Activated naive CD4-positive, alpha-beta T cell treated with anti-CD3 and anti-CD28 coated beads for 36 hours (primary cell): ENCODE measurements at regions not wholly inside any gene's neighbourhood (a gene's known extent, or its start where the extent isn't known, plus 50 kb on each side); places are given as distances from the start of the nearest gene placed in this dataset.

ENCODE experiments used
- CTCF ChIA-PET: fragments of 350-600 bp; sonication (Branson Sonifier 250); formaldehyde crosslinking; loops from one replicate; lab custom pipeline; 2021; ENCODE audit warnings: antibody characterized with exemption; lab: Charles Lee
- DNase-seq: peaks from one replicate; pipeline ENCODE4 v3.0.0-alpha.2; 2020
- H3K27ac Mint-ChIP-seq: one replicate; pipeline ENCODE4 v1.8.0; 2021; ENCODE audit warnings: mild to moderate bottlenecking, mixed read lengths
- H3K27me3 Mint-ChIP-seq: one replicate; pipeline ENCODE4 v1.8.0; 2021; ENCODE audit warnings: low read depth, mixed read lengths
- H3K36me3 Mint-ChIP-seq: one replicate; pipeline ENCODE4 v1.8.0; 2021; ENCODE audit warnings: low read depth, mixed read lengths
- H3K4me1 Mint-ChIP-seq: one replicate; pipeline ENCODE4 v1.8.0; 2021; ENCODE audit warnings: low read depth, mixed read lengths
- H3K4me3 Mint-ChIP-seq: one replicate; pipeline ENCODE4 v1.8.0; 2021; ENCODE audit warnings: mild to moderate bottlenecking, moderate library complexity, mixed read lengths
- H3K9me3 Mint-ChIP-seq: one replicate; pipeline ENCODE4 v1.8.0; 2021; ENCODE audit warnings: mixed read lengths
- intact Hi-C: fragments of 100-400 bp; cut with micrococcal nuclease; formaldehyde crosslinking; loops from one replicate; pipeline ENCODE4 v1.15.1; 2023

- peaks cover 8% of the 10 kb centered on the region for H3K9me3 Mint-ChIP-seq
- DNase-seq: no peak
- intact Hi-C loops: no loop called here
- H3K4me3 Mint-ChIP-seq: no peak overlapping the region
- no peaks in the 10 kb centered on the region for H3K36me3 Mint-ChIP-seq
- no peaks in the 10 kb centered on the region for H3K4me1 Mint-ChIP-seq
- H3K27me3 Mint-ChIP-seq: peaks cover 2% of the 10 kb centered on the region
- no peak overlapping the region for H3K27ac Mint-ChIP-seq
- CTCF ChIA-PET: no interaction called here
Observed at GRCh38 chr7:3201306-3201705, 99.7 kb upstream of the SDK1 start.

DNA sequence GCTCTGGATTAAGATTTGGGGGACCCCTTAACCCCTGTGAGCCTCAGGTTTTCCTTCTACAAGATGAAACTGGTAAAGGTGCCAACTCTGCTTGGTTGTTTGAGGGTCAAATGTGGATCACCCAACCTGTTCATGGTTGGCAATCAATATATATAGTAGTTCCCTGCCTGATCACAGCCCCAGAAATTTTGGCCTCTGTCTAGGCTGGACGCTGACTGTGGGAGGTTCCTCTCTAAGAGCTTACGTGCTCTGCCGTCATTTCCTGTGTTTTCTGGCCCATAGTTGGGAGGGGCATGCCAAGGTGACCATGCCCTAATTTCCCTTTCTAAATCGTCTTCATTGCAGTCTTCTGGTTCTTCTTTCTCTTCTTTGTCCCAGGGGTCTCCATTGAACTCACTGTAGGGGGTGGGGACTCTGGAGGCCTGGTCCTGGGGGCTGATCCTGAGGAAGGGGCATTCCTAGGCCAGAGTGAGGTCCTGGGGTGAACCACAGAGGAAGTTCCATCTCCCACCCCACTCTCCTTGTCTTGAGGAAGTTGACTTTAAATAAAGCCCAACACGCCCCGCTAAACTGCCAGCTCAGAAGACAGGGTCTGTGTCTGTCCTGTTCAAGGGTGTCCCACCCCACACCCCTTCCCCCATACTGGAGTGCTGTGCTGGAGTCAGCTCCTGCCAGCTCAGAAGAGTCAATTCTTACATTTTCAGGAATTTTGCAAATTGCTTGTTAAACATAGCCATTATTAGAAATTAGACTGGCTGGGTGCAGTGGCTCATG lies 98.9 kb upstream of the SDK1 start:
- H3K27ac Mint-ChIP-seq: no peak overlapping the region
- intact Hi-C loops: no loop called here
- H3K27me3 Mint-ChIP-seq: peaks cover under 1% of the 10 kb centered on the region
- no peaks in the 10 kb centered on the region for H3K36me3 Mint-ChIP-seq
- no peaks in the 10 kb centered on the region for H3K4me1 Mint-ChIP-seq
- CTCF ChIA-PET: interaction anchor here (0.7 kb wide), 1 partner anchor 223 kb away, joined by 3 read pairs; no protein-coding TSS in a partner anchor
- H3K9me3 Mint-ChIP-seq: peaks cover 8% of the 10 kb centered on the region
- DNase-seq: no peak
- H3K4me3 Mint-ChIP-seq: no peak overlapping the region

DNA sequence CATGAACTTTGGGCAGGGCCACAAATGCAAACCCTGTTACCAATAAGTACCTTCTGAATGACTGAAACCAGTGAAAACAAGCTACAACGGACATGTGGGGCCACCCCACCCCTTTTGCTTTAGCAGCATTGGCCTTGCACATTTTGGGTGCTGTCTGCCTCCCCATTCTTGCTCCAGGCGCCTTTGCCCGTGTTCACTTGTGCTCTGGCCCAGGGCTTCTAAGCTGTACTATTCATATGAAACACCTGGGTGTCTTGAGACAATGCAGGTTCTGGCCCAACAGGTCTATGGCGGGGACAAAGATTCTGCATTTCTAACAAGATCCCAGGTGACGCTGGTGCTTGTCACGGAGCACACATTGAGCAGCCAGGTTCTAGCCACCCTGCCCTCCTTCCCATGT lies 96.5 kb upstream of the SDK1 start:
- CTCF ChIA-PET: no interaction called here
- Mint-ChIP-seq H3K4me1 (no peaks in the 10 kb centered on the region), H3K4me3 (no peak overlapping the region), H3K9me3 (peaks cover 2% of the 10 kb centered on the region), H3K27me3 (no peaks in the 10 kb centered on the region), H3K36me3 (no peaks in the 10 kb centered on the region), H3K27ac (no peak overlapping the region)
- no peak for DNase-seq
- intact Hi-C loops: no loop called here

DNA sequence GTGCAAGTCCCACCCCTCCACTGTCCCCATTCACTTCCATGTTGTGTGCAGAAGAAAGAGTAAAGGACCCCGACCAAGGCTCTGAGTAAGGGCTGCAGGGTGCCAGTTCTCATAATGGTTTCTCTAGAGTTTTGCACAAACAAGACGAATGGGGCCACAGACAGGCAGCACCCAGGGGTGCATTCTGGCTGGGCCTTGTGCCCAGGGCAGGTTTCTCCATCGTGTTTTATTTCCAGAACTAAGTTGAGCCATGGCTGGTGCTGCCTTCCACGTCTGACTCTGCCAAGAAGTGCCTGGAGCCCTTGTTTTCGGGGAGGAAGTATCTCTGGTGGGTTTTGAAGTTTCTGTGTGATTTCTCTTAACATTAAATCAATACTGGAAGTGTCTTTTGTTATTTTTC lies 95.0 kb upstream of the SDK1 start:
- CTCF ChIA-PET: no interaction called here
- no peaks in the 10 kb centered on the region for H3K27me3 Mint-ChIP-seq
- no peaks in the 10 kb centered on the region for H3K4me1 Mint-ChIP-seq
- intact Hi-C loops: no loop called here
- H3K9me3 Mint-ChIP-seq: no peaks in the 10 kb centered on the region
- H3K27ac Mint-ChIP-seq: no peak overlapping the region
- H3K36me3 Mint-ChIP-seq: no peaks in the 10 kb centered on the region
- H3K4me3 Mint-ChIP-seq: no peak overlapping the region
- DNase-seq: no peak

DNA sequence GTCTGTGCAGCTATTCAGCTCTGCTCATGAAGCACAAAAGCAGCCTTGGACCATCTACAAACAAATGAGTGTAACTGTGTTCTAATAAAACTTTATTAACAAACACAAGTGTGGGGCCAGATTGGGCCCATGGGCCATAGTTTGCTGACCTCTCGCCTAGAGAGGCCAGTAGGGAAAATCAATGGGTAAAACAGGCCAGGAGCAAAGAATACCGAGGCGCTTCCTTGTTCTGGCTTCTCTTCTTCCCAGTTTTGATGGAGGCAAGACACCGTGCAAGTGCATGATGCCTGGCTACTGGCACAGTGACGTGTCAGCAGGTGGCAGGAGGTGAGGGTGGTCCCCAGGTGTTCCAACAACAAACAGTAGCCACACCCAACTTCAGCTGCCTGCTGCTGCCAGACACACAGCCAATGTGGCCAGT lies 94.3 kb upstream of the SDK1 start:
- no peak overlapping the region for H3K4me3 Mint-ChIP-seq

DNA sequence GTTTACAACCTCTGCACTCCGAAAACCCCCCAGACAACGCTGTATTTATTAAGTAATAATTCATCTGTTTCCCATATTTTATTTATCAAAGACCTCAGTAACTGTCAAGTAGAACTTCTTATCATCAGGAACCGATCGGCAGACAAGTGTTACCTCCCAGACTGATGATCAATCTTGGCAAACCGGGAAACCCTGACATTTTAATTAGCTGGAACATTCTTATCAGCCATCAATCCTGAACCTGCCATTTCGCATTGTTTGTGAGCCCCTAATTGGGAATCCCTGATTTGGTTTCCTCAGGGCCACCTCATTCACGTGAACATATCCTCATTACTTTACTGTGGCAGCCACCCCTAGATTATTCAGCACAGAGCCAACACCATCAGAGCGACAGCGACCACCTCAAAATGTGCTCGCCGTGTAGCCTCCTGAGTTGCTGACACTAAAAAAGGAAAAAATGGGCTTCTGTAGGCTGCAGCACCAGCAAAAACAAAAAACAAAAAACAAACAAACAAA lies 93.6 kb upstream of the SDK1 start:
- intact Hi-C loops: no loop called here
- no peak for DNase-seq
- CTCF ChIA-PET: no interaction called here
- Mint-ChIP-seq H3K27ac (no peak overlapping the region), H3K9me3 (no peaks in the 10 kb centered on the region), H3K36me3 (no peaks in the 10 kb centered on the region), H3K4me3 (no peak overlapping the region), H3K4me1 (no peaks in the 10 kb centered on the region), H3K27me3 (no peaks in the 10 kb centered on the region)

More for the DNA sequence above, 94.3 kb upstream of the SDK1 start:
- Mint-ChIP-seq H3K36me3 (no peaks in the 10 kb centered on the region), H3K27me3 (no peaks in the 10 kb centered on the region), H3K27ac (no peak overlapping the region), H3K4me1 (no peaks in the 10 kb centered on the region), H3K9me3 (no peaks in the 10 kb centered on the region)
- CTCF ChIA-PET: no interaction called here
- intact Hi-C loops: no loop called here
- no peak for DNase-seq

GRCh38 chr7:3210531-3210930 lies 90.5 kb upstream of the SDK1 start:
- CTCF ChIA-PET: no interaction called here
- no peak overlapping the region for H3K27ac Mint-ChIP-seq
- no peak for DNase-seq

DNA sequence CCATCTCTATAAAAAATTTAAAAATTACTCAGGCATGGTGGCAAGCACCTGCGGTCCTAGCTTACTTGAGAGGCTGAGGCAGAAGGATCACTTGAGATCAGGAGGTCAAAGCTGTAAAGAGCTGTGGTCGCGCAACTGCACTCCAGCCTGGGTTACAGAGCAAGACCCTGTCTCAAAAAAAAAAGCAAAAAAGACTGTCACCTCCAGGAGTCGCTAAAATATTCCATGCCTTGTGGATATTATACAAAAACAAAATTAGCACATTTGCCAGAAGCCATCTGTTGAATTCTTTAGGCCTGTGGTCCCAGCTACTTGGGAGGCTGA lies 87.0 kb upstream of the SDK1 start:
- intact Hi-C loops: no loop called here
- CTCF ChIA-PET: interaction anchor here (0.7 kb wide), 1 partner anchor 505 kb away, joined by 3 read pairs; no protein-coding TSS in a partner anchor
- DNase-seq: no peak
- no peaks in the 10 kb centered on the region for H3K36me3 Mint-ChIP-seq
- peaks cover 12% of the 10 kb centered on the region for H3K4me1 Mint-ChIP-seq
- H3K4me3 Mint-ChIP-seq: no peak overlapping the region
- H3K27ac Mint-ChIP-seq: no peak overlapping the region
- H3K9me3 Mint-ChIP-seq: no peaks in the 10 kb centered on the region
- peaks cover 5% of the 10 kb centered on the region for H3K27me3 Mint-ChIP-seq

More at GRCh38 chr7:3210531-3210930, 90.5 kb upstream of the SDK1 start:
- intact Hi-C loops: no loop called here
- peaks cover 2% of the 10 kb centered on the region for H3K27me3 Mint-ChIP-seq
- H3K4me3 Mint-ChIP-seq: no peak overlapping the region
- H3K4me1 Mint-ChIP-seq: no peaks in the 10 kb centered on the region
- H3K36me3 Mint-ChIP-seq: no peaks in the 10 kb centered on the region
- H3K9me3 Mint-ChIP-seq: no peaks in the 10 kb centered on the region

DNA sequence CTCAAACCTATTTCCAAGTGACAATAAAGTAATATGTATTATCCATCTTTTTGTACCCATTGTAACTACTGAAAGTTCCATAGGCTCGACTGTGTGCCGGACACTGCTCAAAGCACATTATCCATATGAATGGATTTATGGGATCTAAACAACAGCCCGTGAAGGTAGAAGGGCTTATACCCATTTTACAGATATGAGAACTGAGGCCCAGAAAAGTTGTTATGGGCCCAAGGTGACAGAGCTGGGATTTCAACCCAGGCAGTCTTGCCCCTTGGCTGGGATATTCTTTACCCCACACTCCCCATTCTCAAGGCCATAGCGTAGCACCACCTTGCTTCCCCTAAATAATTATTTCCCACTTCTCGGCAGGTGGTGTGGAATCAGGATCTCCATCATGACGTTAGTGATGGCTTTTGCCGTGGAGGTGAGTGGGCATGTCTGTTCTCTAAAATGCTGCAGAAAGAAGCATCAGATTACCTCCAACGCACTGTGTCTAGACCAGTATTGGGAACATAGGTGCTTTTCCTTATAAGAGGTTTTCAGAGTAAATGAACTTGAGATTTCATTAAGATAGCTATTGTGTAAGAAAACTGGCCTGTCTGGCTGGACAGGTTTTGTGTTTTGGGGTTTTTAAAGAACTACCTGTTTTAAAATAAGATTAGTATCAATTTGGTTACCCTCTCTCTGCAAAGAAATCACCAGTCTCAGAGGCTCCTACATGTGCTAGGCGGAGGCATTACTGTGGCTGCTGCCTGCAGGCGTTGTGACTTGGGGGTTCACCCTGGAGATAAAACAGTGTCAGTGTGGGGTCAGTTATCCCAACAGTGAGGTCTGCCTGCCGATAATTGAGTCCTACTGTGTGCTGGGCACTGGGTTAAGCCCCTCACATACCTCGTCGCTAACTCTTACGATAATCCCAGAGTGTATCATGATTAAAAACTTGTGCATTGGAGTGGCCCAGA lies 85.1 kb upstream of the SDK1 start:
- CTCF ChIA-PET: no interaction called here
- intact Hi-C loops: no loop called here
- H3K36me3 Mint-ChIP-seq: no peaks in the 10 kb centered on the region
- no peak overlapping the region for H3K4me3 Mint-ChIP-seq
- peaks cover 5% of the 10 kb centered on the region for H3K27me3 Mint-ChIP-seq
- peaks cover 13% of the 10 kb centered on the region for H3K4me1 Mint-ChIP-seq
- no peak overlapping the region for H3K27ac Mint-ChIP-seq
- no peak for DNase-seq
- H3K9me3 Mint-ChIP-seq: no peaks in the 10 kb centered on the region

GRCh38 chr7:3217166-3217565 lies 83.9 kb upstream of the SDK1 start:
- H3K36me3 Mint-ChIP-seq: no peaks in the 10 kb centered on the region
- intact Hi-C loops: no loop called here
- H3K4me3 Mint-ChIP-seq: no peak overlapping the region
- H3K4me1 Mint-ChIP-seq: peaks cover 13% of the 10 kb centered on the region
- H3K9me3 Mint-ChIP-seq: no peaks in the 10 kb centered on the region
- peaks cover 5% of the 10 kb centered on the region for H3K27me3 Mint-ChIP-seq
- CTCF ChIA-PET: no interaction called here
- DNase-seq: no peak
- no peak overlapping the region for H3K27ac Mint-ChIP-seq

DNA sequence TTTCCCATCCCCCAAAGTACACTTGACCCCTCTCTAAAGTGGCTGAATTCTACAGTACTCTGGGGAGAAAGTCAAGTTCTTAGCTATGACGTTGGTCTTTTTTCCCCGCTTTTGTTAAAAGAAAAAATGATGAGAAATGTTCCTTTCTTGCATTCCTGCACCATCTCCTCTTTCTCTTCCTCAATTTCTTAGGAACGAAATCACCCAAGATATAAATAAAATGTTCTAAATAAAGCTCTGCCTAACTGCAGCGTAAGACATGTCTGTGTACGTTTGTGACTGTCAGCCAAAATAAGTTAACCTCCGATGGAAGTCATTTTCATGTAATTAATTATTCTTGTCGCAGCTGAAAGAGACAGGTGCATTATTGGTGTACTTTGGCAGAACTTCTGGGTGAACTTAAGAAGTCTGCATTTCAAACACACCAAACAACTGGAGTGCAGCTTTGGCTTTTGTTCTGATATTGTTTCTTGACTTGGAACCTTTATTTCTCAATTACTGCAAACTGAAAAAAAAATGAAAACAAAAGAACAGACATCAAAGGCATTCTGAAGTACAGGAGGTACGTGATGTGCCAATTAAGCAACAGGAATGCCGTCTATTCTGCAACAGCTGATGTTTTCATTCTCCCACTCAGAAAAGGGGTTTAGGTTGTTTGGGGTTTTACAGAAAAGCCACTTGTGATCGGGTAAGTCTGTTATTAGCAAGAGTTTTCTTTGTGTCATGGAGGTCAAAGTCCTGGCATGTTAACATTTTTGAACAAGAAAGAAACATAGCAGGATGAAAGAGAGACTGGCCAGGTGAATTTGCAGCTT lies 82.4 kb upstream of the SDK1 start:
- Mint-ChIP-seq H3K27me3 (peaks cover 5% of the 10 kb centered on the region), H3K4me3 (no peak overlapping the region)

GRCh38 chr7:3229904-3230470 lies 71.1 kb upstream of the SDK1 start:
- no peak overlapping the region for H3K27ac Mint-ChIP-seq
- CTCF ChIA-PET: no interaction called here
- H3K4me3 Mint-ChIP-seq: no peak overlapping the region
- intact Hi-C loops: no loop called here
- peaks cover 5% of the 10 kb centered on the region for H3K9me3 Mint-ChIP-seq
- no peaks in the 10 kb centered on the region for H3K36me3 Mint-ChIP-seq
- DNase-seq: no peak
- H3K27me3 Mint-ChIP-seq: no peaks in the 10 kb centered on the region
- H3K4me1 Mint-ChIP-seq: peaks cover 22% of the 10 kb centered on the region

More for the DNA sequence above, 82.4 kb upstream of the SDK1 start:
- CTCF ChIA-PET: interaction anchor here (0.5 kb wide), 1 partner anchor 128 kb away, joined by 3 read pairs; no protein-coding TSS in a partner anchor
- Mint-ChIP-seq H3K4me1 (peaks cover 13% of the 10 kb centered on the region), H3K27ac (no peak overlapping the region), H3K9me3 (no peaks in the 10 kb centered on the region), H3K36me3 (no peaks in the 10 kb centered on the region)
- DNase-seq: no peak
- intact Hi-C loops: no loop called here
